EH (cell line): ENCODE measurements at regions not wholly inside any gene's neighbourhood (a gene's known extent, or its start where the extent isn't known, plus 50 kb on each side); places are given as distances from the start of the nearest gene placed in this dataset.

Source experiments
- DNase-seq: peaks from one replicate; pipeline ENCODE4 v3.0.0-alpha.2; 2015; ENCODE audit warnings: low read depth

DNA sequence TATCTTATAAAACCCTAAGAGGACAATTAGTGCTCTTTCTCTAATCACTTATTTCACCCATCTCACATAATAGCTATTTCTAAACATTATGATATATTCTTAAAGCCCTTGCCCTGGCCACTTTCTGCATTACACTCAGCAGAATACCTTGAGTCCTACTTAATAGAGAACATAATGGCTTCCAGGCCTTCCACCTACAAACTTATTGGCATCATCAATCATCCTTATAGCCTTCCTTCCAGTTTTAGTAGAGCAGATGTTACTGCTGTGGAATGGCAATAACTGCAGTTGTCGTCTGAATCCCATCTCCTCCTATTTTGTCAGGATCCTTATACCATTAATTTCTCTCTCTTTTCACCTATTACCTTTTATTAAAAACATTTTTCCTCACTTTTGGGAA lies 1127.4 kb downstream of the LRFN5 start:
- DNase-seq = no peak

DNA sequence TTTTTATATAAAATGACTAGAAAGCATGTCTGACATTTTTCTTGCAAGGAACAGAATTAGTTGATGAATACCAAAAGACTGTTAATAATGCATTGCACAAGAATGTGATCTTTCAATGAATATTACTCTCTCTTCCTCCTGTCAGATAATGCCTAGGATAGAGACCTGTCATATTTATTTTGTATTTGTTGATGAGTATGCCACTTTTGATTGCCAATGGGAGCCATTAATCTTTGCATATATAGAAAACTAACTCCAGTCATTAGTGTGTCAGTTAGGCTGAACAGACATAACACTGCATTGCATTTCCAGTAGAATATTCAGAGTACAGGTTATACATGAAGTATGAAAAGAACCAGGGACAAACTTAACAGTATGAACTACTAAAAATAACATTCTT lies 1125.3 kb downstream of the LRFN5 start:
- DNase-seq = no peak

DNA sequence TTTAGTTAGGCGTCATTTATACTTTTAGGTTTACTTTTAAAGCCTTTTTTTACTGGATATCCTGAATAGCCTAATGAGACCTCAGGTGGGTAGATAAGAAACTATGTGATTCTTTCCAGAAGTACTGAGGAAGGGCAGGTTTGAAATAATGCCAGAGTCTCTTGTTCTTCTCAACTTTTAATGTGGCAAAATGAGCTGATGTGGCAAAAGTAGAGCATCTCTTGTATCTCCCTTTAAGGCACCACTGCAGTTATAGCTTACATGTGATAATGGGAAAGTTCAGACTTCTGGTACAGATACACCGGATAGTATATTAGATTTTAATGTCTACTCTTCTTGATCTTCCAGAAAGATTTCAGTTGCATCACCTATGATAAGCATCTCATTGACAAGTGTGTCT lies 1124.8 kb downstream of the LRFN5 start:
- DNase-seq = no peak

DNA sequence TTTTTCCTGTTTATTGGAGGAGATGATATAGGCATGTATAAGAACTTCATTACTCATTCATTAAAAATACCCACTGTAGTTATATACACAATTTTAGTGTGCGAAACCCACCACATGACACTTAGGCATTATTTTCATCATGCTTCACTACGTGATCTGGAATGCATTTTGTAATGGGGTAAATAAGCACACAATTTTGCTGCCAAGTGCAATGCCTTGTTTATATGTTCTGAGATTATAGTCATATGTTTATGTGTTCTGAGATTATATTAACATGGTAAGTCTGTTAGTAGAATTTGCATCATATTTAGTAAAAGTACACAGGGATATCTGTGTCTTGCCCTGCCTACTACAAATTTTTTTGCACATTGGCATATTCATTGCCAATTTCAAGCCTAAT lies 1123.0 kb downstream of the LRFN5 start:
- DNase-seq = no peak

DNA sequence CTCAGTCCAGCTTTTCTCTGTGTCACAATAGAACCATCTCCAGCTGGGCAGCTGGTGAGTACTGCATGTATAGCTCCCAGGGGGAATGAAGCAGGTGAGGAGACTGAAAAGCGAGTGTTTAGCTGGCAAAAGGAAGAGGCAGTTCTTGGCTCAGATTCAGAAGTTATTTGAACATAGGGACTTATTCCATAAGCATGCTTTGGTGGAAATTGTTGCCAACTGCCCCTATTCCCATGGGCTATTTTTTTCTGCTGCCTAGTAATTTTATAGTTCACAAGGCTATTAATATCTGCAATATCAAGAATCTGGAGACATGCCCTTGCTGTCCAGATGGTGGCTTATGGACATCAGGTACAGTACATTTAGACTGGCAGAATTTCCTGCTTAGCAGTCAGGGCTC lies 1112.7 kb downstream of the LRFN5 start:
- no peak for DNase-seq

DNA sequence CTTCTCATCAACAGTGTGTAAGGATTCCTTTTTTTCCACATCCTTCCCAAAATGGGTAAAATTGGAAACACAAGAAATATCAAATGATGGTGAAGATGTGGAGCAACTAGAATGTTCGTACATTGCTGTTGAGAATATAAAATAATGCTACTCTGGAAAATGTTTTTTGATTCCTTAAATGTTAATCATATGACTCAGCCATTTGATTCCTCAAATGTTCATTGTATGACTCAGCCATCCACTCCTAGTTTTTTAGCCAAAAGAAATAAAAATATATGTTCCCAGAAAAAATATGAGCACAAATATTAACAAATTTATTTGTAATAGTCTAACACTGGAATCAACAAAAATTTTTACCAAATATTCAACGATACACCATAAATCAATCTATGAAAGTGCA lies 1108.6 kb downstream of the LRFN5 start:
- no peak for DNase-seq

DNA sequence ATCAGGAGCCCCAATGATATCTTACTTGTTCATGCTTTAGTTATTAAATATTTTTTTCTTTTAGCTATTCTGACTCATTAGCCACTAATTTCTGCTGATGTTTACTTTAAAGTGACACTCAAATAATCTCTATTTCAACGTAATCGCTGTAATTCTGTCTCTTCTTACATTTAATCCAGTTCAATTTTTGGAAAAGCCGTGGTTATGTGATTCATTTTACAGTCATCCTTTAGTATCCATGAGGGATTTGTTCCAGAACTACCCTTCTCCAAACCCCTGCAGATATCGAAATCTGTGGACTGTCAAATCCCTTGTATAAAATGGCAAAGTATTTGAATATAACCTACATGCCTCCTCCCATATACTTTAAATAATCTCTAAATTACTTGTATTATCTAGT lies 1103.4 kb downstream of the LRFN5 start:
- DNase-seq = no peak

DNA sequence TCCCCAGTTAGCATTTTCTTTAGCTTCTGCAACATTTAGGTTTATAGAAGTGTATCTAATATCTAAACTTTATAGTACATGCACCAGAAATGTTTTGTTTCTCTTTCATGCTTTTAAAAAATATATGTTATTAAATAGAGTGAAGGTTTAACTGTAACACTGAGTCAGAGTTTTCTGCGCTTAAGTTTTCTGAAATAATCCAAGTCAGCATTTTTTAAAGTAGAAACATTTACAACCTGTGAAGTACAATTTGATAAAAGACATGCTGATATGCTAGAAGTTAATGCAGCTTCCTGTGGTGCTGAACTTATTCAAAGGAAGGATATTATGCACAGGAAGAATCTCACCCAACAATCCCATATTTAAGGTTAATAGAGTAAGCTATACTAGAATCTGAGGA lies 1096.8 kb downstream of the LRFN5 start:
- no peak for DNase-seq

DNA sequence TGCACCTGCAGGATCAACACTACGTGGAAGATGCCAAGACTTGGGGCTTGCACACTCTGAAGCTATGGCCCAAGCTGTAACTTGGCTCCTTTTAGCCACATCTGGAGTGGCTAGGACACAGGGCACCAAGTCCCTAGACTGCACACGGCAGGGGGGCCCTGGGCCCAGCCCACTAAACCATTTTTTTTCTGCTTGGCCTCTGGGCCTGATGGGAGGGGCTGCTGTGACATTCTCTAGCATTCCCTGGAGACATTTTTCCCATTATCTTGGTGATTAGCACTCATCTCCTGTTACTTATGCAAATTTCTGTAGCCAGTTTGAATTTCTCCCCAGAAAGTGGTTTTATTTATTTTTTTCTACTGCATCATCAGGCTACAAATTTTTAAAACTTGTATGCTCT lies 1080.7 kb downstream of the LRFN5 start:
- no peak for DNase-seq

DNA sequence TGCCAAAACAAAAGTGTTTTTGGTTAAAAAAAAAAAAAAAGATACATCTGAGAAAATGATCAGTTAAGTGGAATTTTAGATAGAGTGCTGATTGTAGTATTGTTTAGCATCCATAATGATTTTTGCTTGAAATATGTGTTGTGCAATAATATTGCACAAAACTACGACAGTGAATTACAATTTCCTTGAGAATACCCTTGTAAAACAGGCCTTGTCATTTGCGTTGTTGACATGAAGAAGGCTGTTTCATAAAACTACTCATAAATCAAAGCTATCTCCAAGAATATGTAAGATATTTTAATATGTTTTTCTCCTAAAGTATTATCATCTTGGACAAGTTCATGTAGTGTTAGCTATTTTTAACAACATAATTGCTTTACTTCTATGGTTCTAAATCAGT lies 1077.0 kb downstream of the LRFN5 start:
- DNase-seq = no peak

DNA sequence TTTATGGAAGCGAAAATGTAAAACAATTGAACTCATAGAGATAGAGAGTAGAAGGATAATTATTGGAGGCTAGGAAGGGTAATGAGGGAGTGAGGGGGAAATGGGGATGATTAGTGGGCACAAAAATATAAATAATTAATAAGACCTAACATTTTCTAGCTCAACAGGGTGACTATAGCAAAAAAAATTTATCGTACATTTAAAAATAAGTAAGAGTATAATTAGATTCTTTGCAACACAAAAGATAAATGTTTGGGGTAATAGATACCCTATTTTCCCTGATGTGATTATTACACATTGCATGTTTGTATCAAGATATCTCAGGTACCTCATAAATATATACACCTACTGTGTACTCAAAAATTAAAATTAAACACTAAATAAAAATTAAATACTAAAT lies 1070.0 kb downstream of the LRFN5 start:
- DNase-seq = no peak

DNA sequence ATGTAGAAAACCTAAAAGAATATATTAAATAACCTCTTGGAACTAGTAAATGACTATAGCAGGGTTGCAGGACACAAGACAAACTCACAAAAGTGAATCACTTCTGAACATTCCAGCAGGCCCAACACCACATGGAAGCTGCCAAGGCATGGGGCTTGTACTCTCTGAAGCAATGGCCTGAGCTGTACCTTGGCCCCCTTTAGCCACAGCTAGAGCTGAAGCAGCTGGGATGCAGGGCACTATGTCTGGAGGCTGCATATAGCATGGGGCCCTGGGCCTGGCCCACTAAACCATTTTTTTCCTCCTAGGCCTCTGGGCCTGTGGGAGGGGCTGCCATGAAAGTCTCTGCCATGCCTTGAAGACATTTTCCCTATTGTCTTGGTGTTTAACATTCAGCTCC lies 1067.3 kb downstream of the LRFN5 start:
- DNase-seq = no peak

DNA sequence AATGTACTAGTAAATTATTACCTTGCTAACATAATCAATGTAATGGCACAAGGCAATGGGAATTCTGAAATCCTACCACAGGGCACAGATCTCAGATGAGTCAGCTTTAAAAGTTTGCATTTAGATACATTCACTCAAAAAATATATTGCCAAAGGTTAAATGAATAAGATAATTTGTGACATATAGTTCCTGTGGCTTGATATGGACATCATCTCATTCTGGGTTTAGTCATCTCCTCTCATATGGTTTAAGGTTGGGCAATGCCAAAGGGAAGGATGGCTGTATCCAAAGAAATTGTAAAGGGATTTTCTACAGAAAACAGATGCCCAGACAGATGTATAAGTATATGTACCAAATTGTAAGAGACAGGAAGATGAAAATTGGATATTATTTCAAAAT lies 1065.0 kb downstream of the LRFN5 start:
- no peak for DNase-seq

DNA sequence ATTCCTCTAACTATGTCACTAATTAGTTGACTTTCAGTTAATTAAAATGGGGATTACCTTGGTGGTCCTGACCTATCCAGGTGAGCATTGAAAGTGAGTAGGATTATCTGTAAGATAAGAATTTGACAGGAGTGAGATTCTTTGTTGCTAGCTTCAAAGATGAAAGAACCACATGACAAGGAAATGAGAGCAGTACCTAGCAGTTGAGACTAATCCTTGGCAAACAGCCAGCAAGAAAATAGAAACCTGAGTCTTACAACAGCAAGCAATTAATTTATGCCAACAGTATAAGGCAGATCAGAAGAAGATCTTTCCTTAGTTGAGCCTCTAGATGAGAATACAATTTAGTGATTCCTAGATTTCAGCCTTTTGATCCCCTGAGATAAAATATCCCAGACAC lies 1058.4 kb downstream of the LRFN5 start:
- no peak for DNase-seq

DNA sequence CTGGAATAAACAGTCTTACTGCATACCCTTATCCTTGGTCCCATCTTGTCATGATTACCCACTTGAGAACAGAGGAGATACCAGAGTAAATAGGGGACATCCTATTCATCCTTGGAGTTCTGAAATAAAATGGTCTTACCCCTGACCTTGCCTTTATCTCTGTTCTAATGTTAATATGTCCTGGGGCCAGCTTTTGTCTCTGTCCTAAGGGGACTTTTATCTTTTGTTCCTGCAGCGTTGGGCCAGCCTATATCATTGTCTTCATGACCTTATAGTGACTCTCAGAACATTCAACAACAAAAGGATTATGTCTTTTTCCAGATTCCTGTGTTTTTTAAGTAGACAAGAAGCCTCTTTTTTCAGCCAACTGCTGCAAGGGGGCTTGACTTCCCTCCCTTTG lies 1057.5 kb downstream of the LRFN5 start:
- DNase-seq = no peak

DNA sequence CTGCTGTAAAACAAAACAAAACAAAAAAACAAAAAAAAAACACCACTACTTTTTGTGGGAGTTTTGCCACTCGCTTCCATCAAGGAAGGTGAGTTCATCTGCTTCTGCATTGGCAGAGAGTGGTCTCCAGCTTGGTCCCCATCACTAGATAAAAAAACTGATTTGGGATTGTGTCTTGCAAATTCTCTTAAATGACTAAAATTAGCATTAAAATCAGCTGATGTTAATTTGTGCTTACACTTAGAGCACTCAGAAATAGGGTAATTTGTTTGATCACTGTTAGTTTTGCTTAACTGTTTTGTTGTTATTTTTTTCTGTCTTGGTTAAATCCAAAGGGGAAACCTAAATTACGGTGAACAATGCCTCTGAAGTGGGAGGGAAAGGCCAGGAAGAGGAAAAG lies 1048.0 kb downstream of the LRFN5 start:
- DNase-seq = no peak

DNA sequence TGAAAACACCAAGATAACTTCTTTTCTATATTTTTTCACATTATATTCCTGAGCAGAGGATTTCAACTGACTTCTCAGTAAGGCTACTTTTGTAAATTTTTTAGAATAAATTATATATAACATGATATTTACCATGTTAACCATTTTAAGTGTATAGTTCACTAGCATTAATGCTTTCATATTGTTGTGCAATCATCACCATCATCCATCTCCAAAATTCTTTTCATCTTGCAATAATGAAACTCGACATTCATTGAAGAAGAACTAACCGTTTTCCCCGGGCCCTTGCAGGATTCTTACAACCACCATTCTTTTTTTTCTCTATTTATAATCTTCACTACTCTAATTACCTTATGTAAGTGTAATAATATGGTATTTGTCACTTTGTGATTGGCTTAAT lies 1036.1 kb downstream of the LRFN5 start:
- DNase-seq = no peak

DNA sequence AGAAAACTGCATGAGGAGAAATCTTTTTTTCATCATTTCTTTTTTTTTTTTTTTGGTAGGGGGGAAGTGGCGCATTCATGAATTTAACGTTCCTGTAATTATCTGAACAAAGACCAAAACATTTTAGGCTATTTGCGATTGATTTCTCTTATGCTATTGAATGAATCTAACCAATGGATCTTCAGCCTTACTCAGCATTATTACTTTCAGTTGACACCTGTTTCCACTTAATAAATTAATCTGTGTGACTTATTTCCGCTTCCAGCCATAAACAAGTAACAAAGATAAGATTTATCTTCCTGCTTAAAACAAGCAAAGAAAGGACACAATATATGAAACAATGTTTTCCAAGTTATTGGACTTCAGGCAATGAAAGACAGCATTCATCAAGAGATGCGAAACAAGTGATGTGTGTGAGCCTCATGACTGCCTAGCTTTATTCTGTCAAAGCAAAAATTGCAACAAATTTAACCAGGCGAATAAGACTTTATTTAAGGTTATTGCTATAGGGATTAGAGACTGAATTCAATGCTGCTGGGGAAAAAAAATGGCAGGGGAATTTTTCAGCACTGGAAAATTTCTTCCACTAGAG lies 1026.9 kb downstream of the LRFN5 start:
- no peak for DNase-seq

DNA sequence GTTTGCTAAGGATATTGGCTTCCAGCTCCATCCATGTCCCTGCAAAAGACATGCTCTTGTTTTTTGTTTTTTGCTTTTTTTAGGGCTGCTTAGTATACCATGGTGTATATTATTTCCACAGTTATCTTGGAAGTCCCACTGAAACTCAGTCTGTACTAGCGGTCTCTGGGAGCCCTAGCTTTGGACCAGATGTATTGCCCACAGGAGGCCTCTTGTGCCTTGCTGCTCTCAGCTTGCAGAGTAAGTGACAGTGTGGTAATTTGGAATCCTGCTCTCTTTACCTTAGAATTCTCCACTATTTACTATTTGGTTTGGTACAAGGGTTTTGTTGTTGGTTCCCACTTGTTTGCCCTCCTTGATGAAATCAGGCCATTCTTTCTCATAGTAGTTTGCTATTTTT lies 1022.9 kb downstream of the LRFN5 start:
- DNase-seq = no peak

DNA sequence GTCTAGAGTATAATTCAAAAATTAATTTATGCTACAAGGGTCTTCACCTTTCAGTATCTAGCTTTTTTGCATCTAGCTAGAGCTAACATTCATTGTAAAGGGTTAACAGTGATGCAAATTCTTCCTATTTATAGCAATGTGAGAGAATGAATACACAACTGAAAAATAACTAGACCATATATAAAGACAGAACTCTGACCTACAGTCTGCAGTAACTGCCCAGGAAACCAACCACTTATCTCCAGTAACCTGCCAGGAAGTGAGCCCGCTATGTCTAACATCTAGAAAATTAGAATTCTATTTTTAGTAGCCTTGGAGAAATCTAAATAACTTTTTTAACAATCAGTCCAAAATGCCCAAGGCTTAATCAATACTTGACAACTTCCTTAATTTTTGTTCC lies 1021.9 kb downstream of the LRFN5 start:
- no peak for DNase-seq

DNA sequence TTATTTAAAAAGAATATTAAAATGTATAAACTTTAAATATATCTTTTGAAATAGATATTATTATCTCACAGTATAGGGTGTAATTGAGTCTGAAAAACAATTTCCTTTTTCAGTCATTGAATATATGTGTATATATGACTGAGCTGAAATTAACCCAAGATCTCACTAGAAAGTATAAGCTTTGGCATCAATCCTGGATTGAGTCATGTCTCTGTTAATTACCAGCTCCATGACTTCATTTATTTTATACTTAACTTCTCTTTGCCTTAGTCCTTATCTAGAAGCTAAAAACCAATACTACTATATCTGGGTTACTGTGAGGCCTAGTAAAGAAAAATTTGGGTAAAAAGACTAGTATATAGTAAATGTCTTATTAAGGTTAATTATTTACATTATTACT lies 1020.3 kb downstream of the LRFN5 start:
- DNase-seq = no peak

DNA sequence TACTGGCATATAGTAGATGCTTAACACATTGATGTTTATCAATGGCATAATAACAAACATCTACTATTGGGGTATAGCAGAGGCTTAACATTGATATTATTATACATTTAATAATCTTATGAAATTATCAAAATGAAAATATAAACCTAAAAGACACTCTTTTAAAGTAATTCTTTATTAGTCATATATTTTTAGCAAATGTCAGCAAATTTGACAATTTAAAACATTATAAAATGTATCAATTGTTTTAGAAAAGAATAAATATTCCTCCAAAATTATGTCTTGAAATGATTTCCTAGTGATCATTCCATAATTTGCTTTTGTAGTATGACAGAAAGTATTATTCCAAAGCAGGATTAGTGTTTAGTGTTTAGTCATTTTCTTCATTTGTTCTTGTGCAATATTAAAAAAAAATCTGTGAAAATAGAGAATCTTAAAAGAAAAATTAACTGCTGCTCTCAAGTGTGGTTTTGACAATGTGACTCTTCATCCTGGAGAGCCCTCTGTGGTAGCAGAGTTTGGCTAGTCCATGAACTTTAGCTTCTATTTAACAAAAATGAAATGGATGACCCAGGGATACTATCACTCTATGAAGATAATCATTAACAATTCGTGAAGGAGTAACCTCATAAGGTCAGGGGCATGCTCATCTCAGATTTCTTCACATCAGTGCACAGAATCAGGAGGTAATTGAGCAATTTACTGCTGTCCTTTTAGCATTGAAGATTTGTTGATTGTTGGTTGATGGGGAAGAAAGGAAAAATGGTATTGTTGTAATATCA lies 1018.5 kb downstream of the LRFN5 start:
- DNase-seq = no peak

DNA sequence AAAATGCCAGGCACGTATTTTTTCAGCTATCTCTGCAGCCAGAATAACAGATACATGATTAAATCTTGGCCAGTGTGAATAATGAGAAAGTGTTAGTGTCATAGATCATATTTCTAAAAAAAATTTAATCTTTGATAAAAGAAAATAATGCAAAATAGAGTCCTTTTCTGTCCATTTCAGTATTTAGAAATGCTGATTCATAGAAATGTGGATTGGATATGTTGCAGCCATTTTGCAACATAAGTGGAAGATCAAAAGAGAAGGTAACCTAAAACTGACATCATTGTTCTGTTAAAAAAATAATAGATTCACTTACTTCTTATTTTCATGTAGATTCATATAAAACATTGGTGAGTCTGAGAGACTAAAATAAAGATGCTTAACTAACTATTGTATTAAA lies 1010.3 kb downstream of the LRFN5 start:
- no peak for DNase-seq

DNA sequence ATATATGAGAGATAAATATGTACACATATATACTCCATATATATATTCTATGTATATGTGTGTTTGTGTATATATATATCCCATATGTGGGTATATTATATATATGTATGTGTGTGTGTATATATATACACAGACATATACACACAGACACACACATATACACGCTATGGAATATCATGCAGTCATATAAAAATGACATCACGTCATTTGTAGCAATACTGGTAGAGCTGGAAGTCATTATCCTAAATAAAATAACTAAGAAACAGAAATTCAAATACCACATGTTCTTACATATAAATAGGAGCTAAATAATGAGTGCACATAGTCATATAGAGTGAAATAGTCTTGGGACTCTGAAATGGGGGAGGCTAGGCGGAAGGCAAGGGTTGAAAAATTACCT lies 1000.2 kb downstream of the LRFN5 start:
- DNase-seq = no peak
